OCI-LY1 (cell line): ENCODE measurements at regions not wholly inside any gene's neighbourhood (a gene's known extent, or its start where the extent isn't known, plus 50 kb on each side); places are given as distances from the start of the nearest gene placed in this dataset.

Source experiments
- EZH2 ChIP-seq: fragments of 200-600 bp; sonication (generic), shearing (Covaris generic); IDR thresholded peaks from 2 replicates; pipeline ENCODE4 v1.8.0; 2017; ENCODE audit warnings: borderline replicate concordance, mixed run types, mild to moderate bottlenecking, antibody characterized with exemption, low read length, moderate library complexity, mixed read lengths
- TF ChIP-seq, protein P1 (sequence below): fragments of 200-600 bp; sonication (generic), shearing (Covaris generic); IDR thresholded peaks from 2 replicates; pipeline ENCODE4 v1.5.1; 2017; ENCODE audit warnings: mild to moderate bottlenecking, antibody characterized with exemption, low read length, moderate library complexity, mixed read lengths

DNA sequence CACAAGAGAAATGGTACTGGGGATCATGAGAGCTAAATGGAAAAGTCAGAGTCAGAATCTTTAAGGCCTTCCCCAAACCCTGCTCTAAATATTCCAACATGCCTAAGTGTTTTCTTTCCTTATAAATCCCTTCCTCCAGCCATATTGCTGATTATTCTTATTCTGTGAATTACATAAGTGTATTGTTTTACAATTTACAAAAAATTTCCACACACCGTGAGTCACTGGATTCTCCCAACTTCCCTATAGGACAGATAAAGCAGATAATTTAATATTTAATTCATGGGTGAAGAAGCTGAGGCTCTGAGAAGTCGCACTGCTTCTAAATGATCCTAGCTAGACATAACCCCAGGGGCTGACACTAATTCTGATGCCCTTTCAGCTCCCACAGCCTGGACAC, 243.3 kb upstream of the JUN start:
- TF ChIP-seq, protein P1, sequence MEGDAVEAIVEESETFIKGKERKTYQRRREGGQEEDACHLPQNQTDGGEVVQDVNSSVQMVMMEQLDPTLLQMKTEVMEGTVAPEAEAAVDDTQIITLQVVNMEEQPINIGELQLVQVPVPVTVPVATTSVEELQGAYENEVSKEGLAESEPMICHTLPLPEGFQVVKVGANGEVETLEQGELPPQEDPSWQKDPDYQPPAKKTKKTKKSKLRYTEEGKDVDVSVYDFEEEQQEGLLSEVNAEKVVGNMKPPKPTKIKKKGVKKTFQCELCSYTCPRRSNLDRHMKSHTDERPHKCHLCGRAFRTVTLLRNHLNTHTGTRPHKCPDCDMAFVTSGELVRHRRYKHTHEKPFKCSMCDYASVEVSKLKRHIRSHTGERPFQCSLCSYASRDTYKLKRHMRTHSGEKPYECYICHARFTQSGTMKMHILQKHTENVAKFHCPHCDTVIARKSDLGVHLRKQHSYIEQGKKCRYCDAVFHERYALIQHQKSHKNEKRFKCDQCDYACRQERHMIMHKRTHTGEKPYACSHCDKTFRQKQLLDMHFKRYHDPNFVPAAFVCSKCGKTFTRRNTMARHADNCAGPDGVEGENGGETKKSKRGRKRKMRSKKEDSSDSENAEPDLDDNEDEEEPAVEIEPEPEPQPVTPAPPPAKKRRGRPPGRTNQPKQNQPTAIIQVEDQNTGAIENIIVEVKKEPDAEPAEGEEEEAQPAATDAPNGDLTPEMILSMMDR = no peak
- TF ChIP-seq EZH2 = no peak
